ENCODE measurements at regions not wholly inside any gene's neighbourhood (a gene's known extent, or its start where the extent isn't known, plus 50 kb on each side); places are given as distances from the start of the nearest gene placed in this dataset.

GRCh38 chr2:214648520-214648919 is 161.0 kb downstream of the BARD1 start:
- ATAC-seq: no peak
- TF ChIP-seq TOX (CRISPR knock-in tag; IDR thresholded peaks at IDR 0.05; ENCODE audit: borderline replicate concordance) (no peak), ZC3H10 (CRISPR knock-in tag; IDR thresholded peaks at IDR 0.05) (no peak), ARNTL (CRISPR knock-in tag; IDR thresholded peaks at IDR 0.05; ENCODE audit: borderline replicate concordance, low read depth) (no peak), ZNF70 (CRISPR knock-in tag; IDR thresholded peaks at IDR 0.05) (no peak), SNAI2 (CRISPR knock-in tag; IDR thresholded peaks at IDR 0.05) (no peak), CREB5 (CRISPR knock-in tag; IDR thresholded peaks at IDR 0.05; ENCODE audit: low read depth) (no peak)

DNA sequence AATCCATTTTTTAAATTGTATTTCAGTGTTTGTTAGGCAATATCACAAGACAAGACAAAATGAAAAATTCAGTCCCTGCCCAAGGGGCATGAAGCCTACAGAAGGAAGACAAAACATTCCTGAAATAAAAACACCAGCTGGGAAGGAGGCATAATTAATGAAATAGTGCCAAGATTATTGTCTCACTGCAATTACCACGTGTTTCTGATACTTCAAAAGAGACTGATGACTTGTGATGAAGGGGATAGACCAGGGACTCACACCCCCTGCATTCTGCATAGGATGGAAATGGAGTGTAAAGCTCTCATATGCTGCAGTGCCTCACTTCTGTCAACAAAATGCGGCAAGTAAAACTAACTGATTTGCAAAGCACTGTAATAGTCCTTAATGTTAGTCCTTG is 178.1 kb downstream of the BARD1 start:
- no peak for TF ChIP-seq ISL1 (CRISPR knock-in tag; IDR thresholded peaks at IDR 0.05)
- no peak for TF ChIP-seq ZFP30 (CRISPR knock-in tag; IDR thresholded peaks at IDR 0.05)
- ATAC-seq: no peak

DNA sequence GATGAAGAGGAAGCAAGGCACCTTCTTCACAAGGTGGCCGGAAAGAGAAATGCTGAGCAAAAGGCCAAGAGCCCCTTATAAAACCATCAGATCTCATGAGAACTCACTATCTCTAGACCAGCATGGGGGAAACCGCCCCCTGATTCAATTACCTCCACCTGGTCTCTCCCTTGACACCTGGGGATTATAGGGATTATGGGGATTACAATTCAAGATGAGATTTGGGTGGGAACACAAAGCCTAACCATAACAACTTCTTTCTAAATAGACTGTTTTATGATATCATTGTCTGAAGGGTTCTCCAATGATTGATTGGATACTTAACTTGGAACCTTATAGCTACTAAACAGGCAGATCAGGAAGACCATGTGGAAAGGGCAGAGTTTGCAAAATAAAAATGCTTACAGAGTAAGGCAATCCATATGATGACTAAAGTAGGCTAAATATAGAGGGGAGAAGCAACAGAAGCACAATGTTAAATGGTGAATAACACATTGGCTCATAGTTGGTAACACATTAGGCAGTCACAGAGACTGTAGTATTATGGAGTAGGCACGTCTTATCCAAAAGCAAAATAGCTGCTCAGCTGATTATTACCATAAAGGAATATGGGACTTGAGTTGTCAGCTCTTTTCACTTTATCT is 179.0 kb downstream of the BARD1 start:
- TF ChIP-seq TOX (CRISPR knock-in tag; IDR thresholded peaks at IDR 0.05; ENCODE audit: borderline replicate concordance): no peak
- TF ChIP-seq SNAI2 (CRISPR knock-in tag; IDR thresholded peaks at IDR 0.05): no peak
- TF ChIP-seq CREB5 (CRISPR knock-in tag; IDR thresholded peaks at IDR 0.05; ENCODE audit: low read depth): no peak
- TF ChIP-seq ZNF70 (CRISPR knock-in tag; IDR thresholded peaks at IDR 0.05): no peak
- no peak for TF ChIP-seq PPARA (CRISPR knock-in tag; IDR thresholded peaks at IDR 0.05; ENCODE audit: borderline replicate concordance)
- TF ChIP-seq PATZ1 (CRISPR knock-in tag; IDR thresholded peaks at IDR 0.05; ENCODE audit: borderline replicate concordance): no peak
- TF ChIP-seq, protein P1, sequence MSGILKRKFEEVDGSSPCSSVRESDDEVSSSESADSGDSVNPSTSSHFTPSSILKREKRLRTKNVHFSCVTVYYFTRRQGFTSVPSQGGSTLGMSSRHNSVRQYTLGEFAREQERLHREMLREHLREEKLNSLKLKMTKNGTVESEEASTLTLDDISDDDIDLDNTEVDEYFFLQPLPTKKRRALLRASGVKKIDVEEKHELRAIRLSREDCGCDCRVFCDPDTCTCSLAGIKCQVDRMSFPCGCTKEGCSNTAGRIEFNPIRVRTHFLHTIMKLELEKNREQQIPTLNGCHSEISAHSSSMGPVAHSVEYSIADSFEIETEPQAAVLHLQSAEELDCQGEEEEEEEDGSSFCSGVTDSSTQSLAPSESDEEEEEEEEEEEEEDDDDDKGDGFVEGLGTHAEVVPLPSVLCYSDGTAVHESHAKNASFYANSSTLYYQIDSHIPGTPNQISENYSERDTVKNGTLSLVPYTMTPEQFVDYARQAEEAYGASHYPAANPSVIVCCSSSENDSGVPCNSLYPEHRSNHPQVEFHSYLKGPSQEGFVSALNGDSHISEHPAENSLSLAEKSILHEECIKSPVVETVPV (CRISPR knock-in tag; IDR thresholded peaks at IDR 0.05): no peak
- no peak for TF ChIP-seq RARB (CRISPR knock-in tag; IDR thresholded peaks at IDR 0.05)
- TF ChIP-seq ZC3H10 (CRISPR knock-in tag; IDR thresholded peaks at IDR 0.05): no peak
- TF ChIP-seq ZNF8 (CRISPR knock-in tag; IDR thresholded peaks at IDR 0.05): no peak
- no peak for TF ChIP-seq ARNTL (CRISPR knock-in tag; IDR thresholded peaks at IDR 0.05; ENCODE audit: borderline replicate concordance, low read depth)
- TF ChIP-seq ZFP30 (CRISPR knock-in tag; IDR thresholded peaks at IDR 0.05): no peak
- no peak for TF ChIP-seq ZFP3 (CRISPR knock-in tag; IDR thresholded peaks at IDR 0.05)
- no peak for TF ChIP-seq GLIS3 (CRISPR knock-in tag; IDR thresholded peaks at IDR 0.05)
- TF ChIP-seq, protein P2, sequence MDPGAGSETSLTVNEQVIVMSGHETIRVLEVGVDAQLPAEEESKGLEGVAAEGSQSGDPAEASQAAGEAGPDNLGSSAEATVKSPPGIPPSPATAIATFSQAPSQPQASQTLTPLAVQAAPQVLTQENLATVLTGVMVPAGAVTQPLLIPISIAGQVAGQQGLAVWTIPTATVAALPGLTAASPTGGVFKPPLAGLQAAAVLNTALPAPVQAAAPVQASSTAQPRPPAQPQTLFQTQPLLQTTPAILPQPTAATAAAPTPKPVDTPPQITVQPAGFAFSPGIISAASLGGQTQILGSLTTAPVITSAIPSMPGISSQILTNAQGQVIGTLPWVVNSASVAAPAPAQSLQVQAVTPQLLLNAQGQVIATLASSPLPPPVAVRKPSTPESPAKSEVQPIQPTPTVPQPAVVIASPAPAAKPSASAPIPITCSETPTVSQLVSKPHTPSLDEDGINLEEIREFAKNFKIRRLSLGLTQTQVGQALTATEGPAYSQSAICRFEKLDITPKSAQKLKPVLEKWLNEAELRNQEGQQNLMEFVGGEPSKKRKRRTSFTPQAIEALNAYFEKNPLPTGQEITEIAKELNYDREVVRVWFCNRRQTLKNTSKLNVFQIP (CRISPR knock-in tag; IDR thresholded peaks at IDR 0.05; ENCODE audit: borderline replicate concordance, low read depth): no peak
- no peak for TF ChIP-seq ISL1 (CRISPR knock-in tag; IDR thresholded peaks at IDR 0.05)
- TF ChIP-seq, protein P3, sequence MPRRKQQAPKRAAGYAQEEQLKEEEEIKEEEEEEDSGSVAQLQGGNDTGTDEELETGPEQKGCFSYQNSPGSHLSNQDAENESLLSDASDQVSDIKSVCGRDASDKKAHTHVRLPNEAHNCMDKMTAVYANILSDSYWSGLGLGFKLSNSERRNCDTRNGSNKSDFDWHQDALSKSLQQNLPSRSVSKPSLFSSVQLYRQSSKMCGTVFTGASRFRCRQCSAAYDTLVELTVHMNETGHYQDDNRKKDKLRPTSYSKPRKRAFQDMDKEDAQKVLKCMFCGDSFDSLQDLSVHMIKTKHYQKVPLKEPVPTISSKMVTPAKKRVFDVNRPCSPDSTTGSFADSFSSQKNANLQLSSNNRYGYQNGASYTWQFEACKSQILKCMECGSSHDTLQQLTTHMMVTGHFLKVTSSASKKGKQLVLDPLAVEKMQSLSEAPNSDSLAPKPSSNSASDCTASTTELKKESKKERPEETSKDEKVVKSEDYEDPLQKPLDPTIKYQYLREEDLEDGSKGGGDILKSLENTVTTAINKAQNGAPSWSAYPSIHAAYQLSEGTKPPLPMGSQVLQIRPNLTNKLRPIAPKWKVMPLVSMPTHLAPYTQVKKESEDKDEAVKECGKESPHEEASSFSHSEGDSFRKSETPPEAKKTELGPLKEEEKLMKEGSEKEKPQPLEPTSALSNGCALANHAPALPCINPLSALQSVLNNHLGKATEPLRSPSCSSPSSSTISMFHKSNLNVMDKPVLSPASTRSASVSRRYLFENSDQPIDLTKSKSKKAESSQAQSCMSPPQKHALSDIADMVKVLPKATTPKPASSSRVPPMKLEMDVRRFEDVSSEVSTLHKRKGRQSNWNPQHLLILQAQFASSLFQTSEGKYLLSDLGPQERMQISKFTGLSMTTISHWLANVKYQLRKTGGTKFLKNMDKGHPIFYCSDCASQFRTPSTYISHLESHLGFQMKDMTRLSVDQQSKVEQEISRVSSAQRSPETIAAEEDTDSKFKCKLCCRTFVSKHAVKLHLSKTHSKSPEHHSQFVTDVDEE (CRISPR knock-in tag; IDR thresholded peaks at IDR 0.05): no peak
- TF ChIP-seq ZNF565 (CRISPR knock-in tag; conservative IDR thresholded peaks at IDR 0.05; ENCODE audit: low read depth): no peak
- TF ChIP-seq ESRRG (CRISPR knock-in tag; IDR thresholded peaks at IDR 0.05): no peak
- TF ChIP-seq BACH2 (CRISPR knock-in tag; IDR thresholded peaks at IDR 0.05; ENCODE audit: borderline replicate concordance): no peak
- ATAC-seq: no peak

Data from SK-N-SH treated with all-trans-retinoic acid at 6 μM for 48 hours (cell line).